NK-92 treated with Interleukin-12 subunit alpha and Interleukin-12 subunit beta, amount 100 ng/mL, for 24 hours (cell line): ENCODE measurements at regions not wholly inside any gene's neighbourhood (a gene's known extent, or its start where the extent isn't known, plus 50 kb on each side); places are given as distances from the start of the nearest gene placed in this dataset.
"Not testable (repeated sequence)": the region's sequence is repeated elsewhere in the genome, so short reads cannot be mapped to it uniquely, and the experiment has no call there.

Source experiments
- DNase-seq: peaks from one replicate; lab custom pipeline; 2025; lab: John Stamatoyannopoulos, UW

GRCh38 chr21:17045214-17045853 lies 467.5 kb upstream of the CXADR start:
- no peak for DNase-seq

- no peak for DNase-seq
Measured at GRCh38 chr21:17048974-17049373, 463.9 kb upstream of the CXADR start.

GRCh38 chr21:17050156-17050555 lies 462.7 kb upstream of the CXADR start:
- no peak for DNase-seq

GRCh38 chr21:17050646-17051045 lies 462.2 kb upstream of the CXADR start:
- no peak for DNase-seq

GRCh38 chr21:17051054-17051453 lies 461.8 kb upstream of the CXADR start:
- no peak for DNase-seq

GRCh38 chr21:17053321-17053720 lies 459.5 kb upstream of the CXADR start:
- DNase-seq, result no peak

GRCh38 chr21:17059936-17060335 lies 452.9 kb upstream of the CXADR start:
- no peak for DNase-seq

GRCh38 chr21:17066006-17066405 lies 446.8 kb upstream of the CXADR start:
- DNase-seq, result no peak

- no peak for DNase-seq
Measured at GRCh38 chr21:17071093-17071492, 441.8 kb upstream of the CXADR start.

- no peak for DNase-seq
Measured at GRCh38 chr21:17081193-17081592, 431.6 kb upstream of the CXADR start.

- no peak for DNase-seq
Measured at GRCh38 chr21:17082843-17083483, 429.9 kb upstream of the CXADR start.

- no peak for DNase-seq
Measured at GRCh38 chr21:17085707-17086106, 427.1 kb upstream of the CXADR start.

- DNase-seq, result no peak
Measured at GRCh38 chr21:17088500-17088899, 424.3 kb upstream of the CXADR start.

- DNase-seq, result no peak
Measured at GRCh38 chr21:17089091-17089491, 423.8 kb upstream of the CXADR start.

- DNase-seq, result no peak
Measured at GRCh38 chr21:17101696-17102095, 411.1 kb upstream of the CXADR start.

- no peak for DNase-seq
Measured at GRCh38 chr21:17105932-17106331, 406.9 kb upstream of the CXADR start.

GRCh38 chr21:17114045-17114444 lies 398.8 kb upstream of the CXADR start:
- DNase-seq, result no peak

- no peak for DNase-seq
Measured at GRCh38 chr21:17118638-17119384, 394.0 kb upstream of the CXADR start.

- DNase-seq, result no peak
Measured at GRCh38 chr21:17119466-17120297, 393.2 kb upstream of the CXADR start.

GRCh38 chr21:17127395-17127794 lies 385.4 kb upstream of the CXADR start:
- DNase-seq, result not testable (repeated sequence)

GRCh38 chr21:17128132-17128531 lies 384.7 kb upstream of the CXADR start:
- no peak for DNase-seq

GRCh38 chr21:17139159-17139558 lies 373.7 kb upstream of the CXADR start:
- not testable (repeated sequence) for DNase-seq
